H9 (cell line): ENCODE measurements at regions not wholly inside any gene's neighbourhood (a gene's known extent, or its start where the extent isn't known, plus 50 kb on each side); places are given as distances from the start of the nearest gene placed in this dataset.

Experiments used
- DNase-seq: peaks from one replicate; pipeline ENCODE4 v3.0.0-alpha.2; 2017
- H2AFZ ChIP-seq: one replicate; pipeline ENCODE4 v1.6.1; 2013; ENCODE audit warnings: mild to moderate bottlenecking, low read length, control low read depth, moderate library complexity
- H2AK5ac ChIP-seq: 2 replicates; pipeline ENCODE4 v1.6.1; 2013; ENCODE audit warnings: low read length, control low read depth, mixed read lengths; ENCODE audit not compliant: insufficient read length
- H2BK120ac ChIP-seq: one replicate; pipeline ENCODE4 v1.6.1; 2013; ENCODE audit warnings: low read depth, mild to moderate bottlenecking, low read length, control low read depth, inconsistent platforms; ENCODE audit not compliant: poor library complexity, severe bottlenecking
- H2BK12ac ChIP-seq: 2 replicates; pipeline ENCODE4 v1.6.1; 2013; ENCODE audit warnings: low read length, control low read depth, mixed read lengths, low read depth; ENCODE audit not compliant: insufficient read length
- H2BK15ac ChIP-seq: 2 replicates; pipeline ENCODE4 v1.6.1; 2013; ENCODE audit warnings: low read depth, low read length, control low read depth
- H2BK20ac ChIP-seq: one replicate; pipeline ENCODE4 v1.6.1; 2013; ENCODE audit warnings: low read depth, mild to moderate bottlenecking, low read length, control low read depth, inconsistent platforms; ENCODE audit not compliant: poor library complexity, severe bottlenecking
- H2BK5ac ChIP-seq: 2 replicates; pipeline ENCODE4 v1.6.1; 2013; ENCODE audit warnings: low read length, control low read depth, mixed read lengths; ENCODE audit not compliant: insufficient read length
- H3K14ac ChIP-seq: 2 replicates; pipeline ENCODE4 v1.6.1; 2013; ENCODE audit warnings: low read length, control low read depth; ENCODE audit not compliant: insufficient read depth
- H3K18ac ChIP-seq: 2 replicates; pipeline ENCODE4 v1.6.1; 2013; ENCODE audit warnings: low read depth, mild to moderate bottlenecking, mixed read lengths, low read length, control low read depth; ENCODE audit not compliant: insufficient read length
- H3K23ac ChIP-seq: 2 replicates; pipeline ENCODE4 v1.6.1; 2013; ENCODE audit warnings: low read length, control low read depth, mixed read lengths, low read depth; ENCODE audit not compliant: insufficient read length
- H3K23me2 ChIP-seq: 2 replicates; pipeline ENCODE4 v1.6.1; 2013; ENCODE audit warnings: low read depth, mild to moderate bottlenecking, mixed read lengths, low read length, control low read depth; ENCODE audit not compliant: insufficient read length, poor library complexity, severe bottlenecking
- H3K27ac ChIP-seq: 2 replicates; pipeline ENCODE4 v1.5.1; 2013; ENCODE audit warnings: low read length, control low read depth, mixed read lengths, low read depth; ENCODE audit not compliant: insufficient read length
- H3K27me3 ChIP-seq: 2 replicates; pipeline ENCODE4 v1.6.1; 2013; ENCODE audit warnings: low read length, control low read depth, inconsistent platforms; ENCODE audit not compliant: insufficient read depth
- H3K4ac ChIP-seq: 2 replicates; pipeline ENCODE4 v1.6.1; 2013; ENCODE audit warnings: low read depth, mild to moderate bottlenecking, control low read depth, inconsistent platforms, low read length, moderate library complexity
- H3K4me1 ChIP-seq: 2 replicates; pipeline ENCODE4 v1.6.1; 2013; ENCODE audit warnings: low read length, control low read depth, inconsistent platforms; ENCODE audit not compliant: insufficient read depth
- H3K4me2 ChIP-seq: 2 replicates; pipeline ENCODE4 v1.6.1; 2013; ENCODE audit warnings: low read length, control low read depth, mixed read lengths; ENCODE audit not compliant: insufficient read length, insufficient read depth
- H3K56ac ChIP-seq: 2 replicates; pipeline ENCODE4 v1.6.1; 2013; ENCODE audit warnings: low read depth, mild to moderate bottlenecking, mixed read lengths, low read length, control low read depth; ENCODE audit not compliant: insufficient read length
- H3K79me1 ChIP-seq: 2 replicates; pipeline ENCODE4 v1.6.1; 2013; ENCODE audit warnings: low read depth, mild to moderate bottlenecking, moderate library complexity, low read length, control low read depth, inconsistent platforms; ENCODE audit not compliant: insufficient read depth, poor library complexity, severe bottlenecking
- H3K79me2 ChIP-seq: 2 replicates; pipeline ENCODE4 v1.6.1; 2013; ENCODE audit warnings: low read length, control low read depth, inconsistent platforms; ENCODE audit not compliant: insufficient read depth
- H3K9ac ChIP-seq: 2 replicates; pipeline ENCODE4 v1.6.1; 2013; ENCODE audit warnings: low read length, control low read depth, mixed read lengths; ENCODE audit not compliant: insufficient read length; ENCODE audit errors: extremely low read depth
- H3K9me3 ChIP-seq: one replicate; pipeline ENCODE4 v1.6.1; 2013; ENCODE audit warnings: low read depth, low read length, inconsistent platforms; ENCODE audit not compliant: control insufficient read depth
- H3T11ph ChIP-seq: one replicate; pipeline ENCODE4 v1.6.1; 2013; ENCODE audit warnings: mild to moderate bottlenecking, low read length, control low read depth, inconsistent platforms
- H4K20me1 ChIP-seq: one replicate; pipeline ENCODE4 v1.6.1; 2013; ENCODE audit not compliant: control insufficient read depth, insufficient read length, insufficient read depth
- H4K5ac ChIP-seq: 2 replicates; pipeline ENCODE4 v1.6.1; 2013; ENCODE audit warnings: low read depth, mild to moderate bottlenecking, mixed read lengths, low read length, control low read depth; ENCODE audit not compliant: insufficient read length
- H4K8ac ChIP-seq: replicated peaks from 2 replicates; pipeline ENCODE4 v1.6.1; 2013; ENCODE audit warnings: low read length, control low read depth, mixed read lengths, low read depth; ENCODE audit not compliant: insufficient read length
- H4K91ac ChIP-seq: 2 replicates; pipeline ENCODE4 v1.6.1; 2013; ENCODE audit warnings: low read depth, mild to moderate bottlenecking, moderate library complexity, mixed read lengths, low read length, control low read depth; ENCODE audit not compliant: insufficient read length
- H3K27ac Mint-ChIP-seq, 3 experiments: 2 replicates in 2 of 3; 3 replicates in 1 of 3; pipeline ENCODE4 v1.8.0; 2020 to 2021; ENCODE audit warnings: mixed read lengths in 3 of 3, mild to moderate bottlenecking in 1 of 3, moderate library complexity in 1 of 3
- H3K27me3 Mint-ChIP-seq: 2 replicates; pipeline ENCODE4 v1.8.0; 2021; ENCODE audit warnings: low read depth, mild to moderate bottlenecking, moderate library complexity, mixed read lengths
- H3K36me3 Mint-ChIP-seq, 3 experiments: 2 replicates in 2 of 3; 3 replicates in 1 of 3; pipeline ENCODE4 v1.8.0; 2020 to 2021; ENCODE audit warnings: low read depth in 3 of 3, mixed read lengths in 3 of 3; ENCODE audit not compliant: insufficient read depth in 1 of 3
- H3K4me1 Mint-ChIP-seq, 2 experiments: 2 replicates each; pipeline ENCODE4 v1.8.0; 2020; ENCODE audit warnings: mixed read lengths in 2 of 2
- H3K4me3 Mint-ChIP-seq, 2 experiments: 2 replicates in 1 of 2; 3 replicates in 1 of 2; pipeline ENCODE4 v1.8.0; 2020 to 2021; ENCODE audit warnings: mild to moderate bottlenecking in 2 of 2, mixed read lengths in 2 of 2, moderate library complexity in 1 of 2
- H3K9me3 Mint-ChIP-seq, 2 experiments: 2 replicates in 1 of 2; 3 replicates in 1 of 2; pipeline ENCODE4 v1.8.0; 2020; ENCODE audit warnings: mild to moderate bottlenecking in 2 of 2, mixed read lengths in 2 of 2, moderate library complexity in 1 of 2
- WGBS: extraction: QIAGEN DNeasy Blood & Tissue Kit; methylation state at CpG from one replicate; pipeline ENCODE4 v1.1.7; 2013; ENCODE audit warnings: missing lambda C conversion rate, low lambda C conversion rate, mixed read lengths; ENCODE audit not compliant: insufficient read length; ENCODE audit errors: extremely low coverage; 5-methylcytosine and 5-hydroxymethylcytosine counted together
- TF ChIP-seq, protein P1 (sequence below): fragments of 200-600 bp; sonication (generic); conservative IDR thresholded peaks from 3 replicates; pipeline ENCODE4 v1.8.0; 2021; ENCODE audit warnings: antibody characterized with exemption, mild to moderate bottlenecking

DNA sequence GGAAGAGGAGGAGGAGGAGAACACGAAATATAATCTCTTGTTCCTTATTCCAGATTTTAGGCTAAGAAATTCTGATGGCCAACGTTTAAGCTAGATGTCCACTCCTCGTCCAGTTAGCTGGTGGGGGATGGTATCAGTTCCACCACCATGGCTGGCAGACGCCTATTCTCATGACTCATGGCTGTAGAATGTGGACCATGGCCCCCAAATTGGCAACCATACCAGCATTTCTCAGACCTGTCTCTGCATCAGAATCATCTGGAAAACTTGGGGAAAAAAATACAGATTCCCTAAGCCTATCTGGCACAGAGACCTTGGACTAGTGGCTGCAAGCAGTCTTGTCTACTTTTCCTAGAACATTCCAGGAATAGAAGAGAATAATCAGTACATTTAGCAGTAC is 267.7 kb upstream of the SIX2 start:
- Histone ChIP-seq H2BK5ac (no peak overlapping the region), H3T11ph (no peak overlapping the region), H2AFZ (no peak overlapping the region), H3K56ac (no peak overlapping the region), H4K91ac (no peak overlapping the region), H3K27ac (no peak overlapping the region), H3K14ac (no peak overlapping the region), H2BK12ac (no peak overlapping the region), H3K4me1 (peaks cover 2% of the 10 kb centered on the region; the same call in 1 of the 2 replicates), H3K23me2 (no peaks in the 10 kb centered on the region), H3K79me1 (no peaks in the 10 kb centered on the region), H3K4ac (no peak overlapping the region), H2BK20ac (no peak overlapping the region), H3K27me3 (no peaks in the 10 kb centered on the region), H3K23ac (no peak overlapping the region), H3K79me2 (no peaks in the 10 kb centered on the region), H2BK120ac (no peak overlapping the region), H3K9ac (no peak overlapping the region), H2AK5ac (no peak overlapping the region), H4K20me1 (no peaks in the 10 kb centered on the region), H4K8ac (no peak overlapping the region), H2BK15ac (no peak overlapping the region), H3K4me2 (no peak overlapping the region), H3K18ac (no peak overlapping the region), H4K5ac (no peak overlapping the region), H3K9me3 (no peaks in the 10 kb centered on the region)
- H3K27me3 Mint-ChIP-seq, result peaks cover 13% of the 10 kb centered on the region
- DNase-seq, result no peak
- peaks cover 25 to 30% of the 10 kb centered on the region in 2 experiments for H3K4me1 Mint-ChIP-seq
- TF ChIP-seq, protein P1, sequence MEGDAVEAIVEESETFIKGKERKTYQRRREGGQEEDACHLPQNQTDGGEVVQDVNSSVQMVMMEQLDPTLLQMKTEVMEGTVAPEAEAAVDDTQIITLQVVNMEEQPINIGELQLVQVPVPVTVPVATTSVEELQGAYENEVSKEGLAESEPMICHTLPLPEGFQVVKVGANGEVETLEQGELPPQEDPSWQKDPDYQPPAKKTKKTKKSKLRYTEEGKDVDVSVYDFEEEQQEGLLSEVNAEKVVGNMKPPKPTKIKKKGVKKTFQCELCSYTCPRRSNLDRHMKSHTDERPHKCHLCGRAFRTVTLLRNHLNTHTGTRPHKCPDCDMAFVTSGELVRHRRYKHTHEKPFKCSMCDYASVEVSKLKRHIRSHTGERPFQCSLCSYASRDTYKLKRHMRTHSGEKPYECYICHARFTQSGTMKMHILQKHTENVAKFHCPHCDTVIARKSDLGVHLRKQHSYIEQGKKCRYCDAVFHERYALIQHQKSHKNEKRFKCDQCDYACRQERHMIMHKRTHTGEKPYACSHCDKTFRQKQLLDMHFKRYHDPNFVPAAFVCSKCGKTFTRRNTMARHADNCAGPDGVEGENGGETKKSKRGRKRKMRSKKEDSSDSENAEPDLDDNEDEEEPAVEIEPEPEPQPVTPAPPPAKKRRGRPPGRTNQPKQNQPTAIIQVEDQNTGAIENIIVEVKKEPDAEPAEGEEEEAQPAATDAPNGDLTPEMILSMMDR, result no peak
- H3K27ac Mint-ChIP-seq, result no peak overlapping the region
- no CpG with 5 or more reads among the region's 4 CpGs for WGBS
- H3K9me3 Mint-ChIP-seq, result no peaks in the 10 kb centered on the region
- peaks cover 0 to 2% (median 0%) of the 10 kb centered on the region in 3 experiments; a peak in 1 of 7 replicates for H3K36me3 Mint-ChIP-seq
- H3K4me3 Mint-ChIP-seq, result no peak overlapping the region
